ENCODE measurements at regions not wholly inside any gene's neighbourhood (a gene's known extent, or its start where the extent isn't known, plus 50 kb on each side); places are given as distances from the start of the nearest gene placed in this dataset.

- ChIA-PET CTCF (no interaction called here), POLR2A (no interaction called here)
- no peaks in the 10 kb centered on the region for H3K79me2 ChIP-seq (ENCODE audit: insufficient read depth)
- no peak overlapping the region for H2AFZ ChIP-seq (ENCODE audit: low read depth)
- no peak overlapping the region for H3K4me3 ChIP-seq (ENCODE audit: low read depth in 2 of 2, low read length in 1 of 2)
- TF ChIP-seq EP300 (IDR thresholded peaks at IDR 0.05; ENCODE audit: borderline replicate concordance in 1 of 2, low read depth in 1 of 2, low read length in 1 of 2): no peak
- H3K9ac ChIP-seq: no peak overlapping the region
- H3F3A ChIP-seq (replicated peaks; ENCODE audit: insufficient read depth): no peaks in the 10 kb centered on the region
- no peak for DNase-seq
- H4K20me1 ChIP-seq (ENCODE audit: insufficient read depth): no peaks in the 10 kb centered on the region
- no peaks in the 10 kb centered on the region for H3K27me3 ChIP-seq (ENCODE audit: insufficient read depth)
- WGBS (ENCODE audit: low lambda C conversion rate): 0% methylated on average over 2 of the region's 2 CpGs
- no peaks in the 10 kb centered on the region for H3K4me1 ChIP-seq (ENCODE audit: control insufficient read depth in 1 of 2, insufficient read depth in 2 of 2, low read depth in 1 of 2, low read length in 1 of 2)
- H3K9me2 ChIP-seq: no peaks in the 10 kb centered on the region
- H3K4me2 ChIP-seq: no peak overlapping the region
- H3K9me3 ChIP-seq: no peaks in the 10 kb centered on the region
- no peaks in the 10 kb centered on the region for H3K36me3 ChIP-seq (replicated peaks in 1 of 2; ENCODE audit: control insufficient read depth in 1 of 2, insufficient read depth in 2 of 2, low read length in 1 of 2)
- H3K27ac ChIP-seq (ENCODE audit: low read depth in 2 of 2, low read length in 1 of 2): no peak overlapping the region
Observed at GRCh38 chr14:46432516-46432915, 219.1 kb downstream of the RPL10L start.

DNA sequence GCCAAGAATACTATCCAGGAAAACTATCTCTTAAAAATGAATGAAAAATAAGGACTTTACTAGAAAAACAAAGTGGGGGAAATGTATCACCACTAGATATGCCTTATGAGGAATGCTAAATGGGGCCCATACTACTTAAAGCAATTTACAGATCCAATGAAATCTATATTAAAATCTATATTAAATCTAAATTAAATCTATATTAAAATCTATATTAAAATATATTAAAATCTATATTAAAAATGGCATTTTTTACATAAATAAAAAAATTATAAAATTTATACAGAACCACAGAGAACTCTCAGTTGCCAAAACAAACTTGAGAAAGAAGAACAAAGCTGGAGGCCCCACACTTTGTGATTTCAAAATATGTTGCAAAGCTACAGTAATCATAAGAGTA, 234.5 kb downstream of the RPL10L start:
- POLR2A ChIA-PET: no interaction called here

More for the DNA sequence above, 234.5 kb downstream of the RPL10L start:
- H3K4me1 ChIP-seq (ENCODE audit: control insufficient read depth in 1 of 2, insufficient read depth in 2 of 2, low read depth in 1 of 2, low read length in 1 of 2): no peaks in the 10 kb centered on the region
- no peak overlapping the region for H3K9ac ChIP-seq
- no peaks in the 10 kb centered on the region for H3K9me2 ChIP-seq
- H3K4me2 ChIP-seq: no peak overlapping the region
- TF ChIP-seq, protein P1, sequence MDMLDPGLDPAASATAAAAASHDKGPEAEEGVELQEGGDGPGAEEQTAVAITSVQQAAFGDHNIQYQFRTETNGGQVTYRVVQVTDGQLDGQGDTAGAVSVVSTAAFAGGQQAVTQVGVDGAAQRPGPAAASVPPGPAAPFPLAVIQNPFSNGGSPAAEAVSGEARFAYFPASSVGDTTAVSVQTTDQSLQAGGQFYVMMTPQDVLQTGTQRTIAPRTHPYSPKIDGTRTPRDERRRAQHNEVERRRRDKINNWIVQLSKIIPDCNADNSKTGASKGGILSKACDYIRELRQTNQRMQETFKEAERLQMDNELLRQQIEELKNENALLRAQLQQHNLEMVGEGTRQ (IDR thresholded peaks at IDR 0.05; ENCODE audit: borderline replicate concordance, low read depth, low read length): no peak
- no peak for TF ChIP-seq GATA2 (CRISPR knock-in tag; IDR thresholded peaks at IDR 0.05)
- no peak for TF ChIP-seq EP300 (IDR thresholded peaks at IDR 0.05; ENCODE audit: borderline replicate concordance in 1 of 2, low read depth in 1 of 2, low read length in 1 of 2)
- TF ChIP-seq MXI1 (IDR thresholded peaks at IDR 0.05; ENCODE audit: low read depth, low read length): no peak
- TF ChIP-seq CHD2 (IDR thresholded peaks at IDR 0.05; ENCODE audit: low read length, partially characterized antibody): no peak
- no peak for TF ChIP-seq MEF2A (IDR thresholded peaks at IDR 0.05; ENCODE audit: borderline replicate concordance, low read depth)
- no peak for TF ChIP-seq USF1 (IDR thresholded peaks at IDR 0.05; ENCODE audit: borderline replicate concordance, low read depth)
- TF ChIP-seq, protein P2, sequence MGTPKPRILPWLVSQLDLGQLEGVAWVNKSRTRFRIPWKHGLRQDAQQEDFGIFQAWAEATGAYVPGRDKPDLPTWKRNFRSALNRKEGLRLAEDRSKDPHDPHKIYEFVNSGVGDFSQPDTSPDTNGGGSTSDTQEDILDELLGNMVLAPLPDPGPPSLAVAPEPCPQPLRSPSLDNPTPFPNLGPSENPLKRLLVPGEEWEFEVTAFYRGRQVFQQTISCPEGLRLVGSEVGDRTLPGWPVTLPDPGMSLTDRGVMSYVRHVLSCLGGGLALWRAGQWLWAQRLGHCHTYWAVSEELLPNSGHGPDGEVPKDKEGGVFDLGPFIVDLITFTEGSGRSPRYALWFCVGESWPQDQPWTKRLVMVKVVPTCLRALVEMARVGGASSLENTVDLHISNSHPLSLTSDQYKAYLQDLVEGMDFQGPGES (IDR thresholded peaks at IDR 0.05; ENCODE audit: low read depth, low read length): no peak
- TF ChIP-seq POLR2AphosphoS5 (IDR thresholded peaks at IDR 0.05; ENCODE audit: low read depth, low read length): no peak
- no peak for TF ChIP-seq NRF1 (IDR thresholded peaks at IDR 0.05; ENCODE audit: low read depth, low read length)
- H3K27ac ChIP-seq (ENCODE audit: low read depth in 2 of 2, low read length in 1 of 2): no peak overlapping the region
- CTCF ChIA-PET: no interaction called here
- no peak for DNase-seq
- H4K20me1 ChIP-seq (ENCODE audit: insufficient read depth): no peaks in the 10 kb centered on the region
- no peak overlapping the region for H3K4me3 ChIP-seq (ENCODE audit: low read depth in 2 of 2, low read length in 1 of 2)
- no peaks in the 10 kb centered on the region for H3F3A ChIP-seq (replicated peaks; ENCODE audit: insufficient read depth)
- no peaks in the 10 kb centered on the region for H3K9me3 ChIP-seq
- H3K79me2 ChIP-seq (ENCODE audit: insufficient read depth): no peaks in the 10 kb centered on the region
- H2AFZ ChIP-seq (ENCODE audit: low read depth): no peak overlapping the region
- no peaks in the 10 kb centered on the region for H3K27me3 ChIP-seq (ENCODE audit: insufficient read depth)
- no peaks in the 10 kb centered on the region for H3K36me3 ChIP-seq (replicated peaks in 1 of 2; ENCODE audit: control insufficient read depth in 1 of 2, insufficient read depth in 2 of 2, low read length in 1 of 2)

All from SK-N-SH (cell line).